ENCODE measurements at regions not wholly inside any gene's neighbourhood (a gene's known extent, or its start where the extent isn't known, plus 50 kb on each side); places are given as distances from the start of the nearest gene placed in this dataset.
"Not testable (repeated sequence)": the region's sequence is repeated elsewhere in the genome, so short reads cannot be mapped to it uniquely, and the experiment has no call there.

DNA sequence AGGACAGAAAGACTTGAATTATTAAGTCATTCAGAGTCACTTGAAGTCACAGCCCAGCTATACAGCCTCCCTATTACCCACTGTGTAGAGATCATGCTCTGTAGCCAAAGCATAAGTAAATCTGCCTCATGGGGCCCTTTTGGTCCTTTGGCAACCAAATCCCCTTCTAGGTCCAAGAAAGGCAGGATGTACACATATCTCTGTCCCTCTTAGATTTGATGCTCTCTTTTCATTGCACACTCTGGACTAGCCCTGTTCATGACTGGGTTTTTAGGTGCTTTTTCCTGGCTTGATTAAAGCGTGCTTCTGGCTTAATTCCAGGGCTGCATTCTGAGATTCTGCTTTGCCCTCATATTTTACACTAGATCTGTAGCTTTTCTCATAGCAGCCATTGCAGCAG, 296.8 kb downstream of the TENT5A start:
- no peak for DNase-seq

DNA sequence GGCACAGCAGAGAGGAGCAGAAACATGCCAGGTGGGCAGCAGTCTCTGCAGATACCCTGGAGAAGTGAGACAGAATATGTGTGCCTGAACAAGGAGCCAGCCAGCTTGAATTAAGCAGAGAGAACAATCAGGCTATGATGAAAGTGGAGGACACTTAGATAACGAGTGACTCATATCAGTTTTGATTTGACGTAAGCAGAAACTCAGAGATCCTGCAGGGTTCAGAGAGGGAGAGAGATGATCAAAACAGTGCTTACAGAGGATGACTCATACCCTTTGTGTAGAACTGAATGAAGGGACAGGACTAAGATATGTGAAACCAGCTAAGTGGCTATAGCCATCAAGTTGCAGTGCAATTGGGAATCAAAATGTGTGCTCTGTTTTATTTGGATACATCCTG, 300.7 kb downstream of the TENT5A start:
- DNase-seq: no peak

DNA sequence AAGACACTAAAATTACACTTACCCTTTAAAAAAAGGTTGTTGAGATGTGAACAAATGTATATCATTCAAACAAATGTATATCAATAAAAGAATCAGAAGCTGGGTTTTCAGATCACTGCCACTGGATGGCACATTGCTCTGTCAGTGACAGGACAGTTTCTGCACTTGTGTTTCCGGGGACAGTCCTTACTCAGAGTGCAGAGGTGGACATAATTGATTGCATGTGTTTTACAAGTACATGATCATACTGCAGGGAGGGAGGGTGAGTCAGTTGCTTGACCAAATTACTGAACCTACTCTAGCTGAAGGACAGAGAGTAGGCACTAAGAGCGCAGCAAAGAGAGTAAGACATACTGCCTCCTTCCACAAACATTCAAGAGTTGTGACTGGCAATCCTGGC, 302.3 kb downstream of the TENT5A start:
- no peak for DNase-seq

DNA sequence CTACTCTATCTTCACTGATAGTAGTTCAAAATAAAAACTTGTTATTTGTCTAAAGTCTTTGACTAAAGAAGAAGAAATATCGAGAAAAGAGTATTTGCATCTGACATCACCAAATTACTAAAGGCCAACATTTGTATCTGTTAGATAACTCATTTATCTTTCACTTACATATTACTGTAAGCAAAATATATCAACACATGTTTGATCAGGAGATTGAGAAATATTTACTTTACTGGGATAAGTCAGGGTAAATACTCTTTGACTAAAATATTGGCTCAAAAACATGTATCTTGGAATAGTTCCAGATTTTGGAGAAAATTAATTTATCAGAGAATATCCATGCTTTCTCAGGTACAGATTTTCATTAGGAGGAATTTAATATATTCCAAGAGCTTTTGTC, 306.0 kb downstream of the TENT5A start:
- no peak for DNase-seq

DNA sequence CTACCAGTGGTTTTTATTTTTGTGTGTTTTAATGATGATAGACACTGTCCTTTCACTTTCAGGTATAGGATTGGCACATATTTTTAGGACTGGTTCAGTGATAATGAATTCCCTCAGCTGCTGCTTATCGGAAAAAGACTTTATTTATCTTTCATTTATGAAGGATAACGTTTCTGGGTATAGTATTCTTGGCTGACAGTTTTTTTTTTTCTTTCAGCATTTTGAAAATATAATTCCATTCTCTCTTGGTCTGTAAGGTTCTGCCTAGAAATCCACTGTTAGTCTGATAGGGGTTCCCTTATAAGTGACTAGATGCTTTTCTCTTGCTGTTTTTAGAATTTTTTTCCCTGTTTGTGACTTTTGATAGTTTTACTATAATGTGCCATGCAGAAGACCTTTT, 313.1 kb downstream of the TENT5A start:
- no peak for DNase-seq

DNA sequence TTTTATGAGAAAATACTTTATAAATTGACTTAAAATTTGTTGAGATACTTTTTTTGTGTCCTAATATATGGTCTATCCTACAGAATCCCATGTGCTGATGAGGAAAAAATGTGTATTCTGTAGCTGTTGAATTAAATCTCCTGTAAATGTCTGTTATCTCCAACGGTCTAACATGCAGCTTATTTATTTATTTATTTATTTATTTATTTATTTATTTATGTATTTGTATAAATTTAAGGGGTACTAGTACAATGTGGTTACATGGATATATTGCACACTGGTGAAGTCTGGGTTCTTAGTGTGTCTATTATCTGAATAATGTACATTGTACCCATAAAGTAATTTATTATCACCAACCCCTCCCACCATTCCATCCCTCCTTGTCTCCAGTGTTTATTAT, 315.5 kb downstream of the TENT5A start:
- no peak for DNase-seq

DNA sequence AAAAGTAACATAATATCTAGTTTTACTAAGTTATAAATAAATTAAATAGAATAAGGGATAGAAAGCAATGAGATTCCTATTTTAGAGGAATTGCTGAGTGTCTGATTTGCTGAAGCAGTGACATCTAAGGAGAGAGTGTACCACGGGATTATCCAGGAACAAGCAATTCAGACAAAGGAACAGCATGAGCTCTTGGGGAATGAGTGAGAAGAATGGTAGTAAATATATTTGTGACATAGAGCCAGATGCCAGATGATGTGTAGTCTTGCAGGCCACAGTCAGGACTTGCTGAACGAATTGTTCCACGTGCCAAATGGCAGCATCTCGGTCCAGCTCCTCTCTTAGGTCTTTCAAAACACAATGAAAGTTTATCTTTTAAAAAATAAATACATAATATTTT, 339.2 kb downstream of the TENT5A start:
- DNase-seq: no peak

DNA sequence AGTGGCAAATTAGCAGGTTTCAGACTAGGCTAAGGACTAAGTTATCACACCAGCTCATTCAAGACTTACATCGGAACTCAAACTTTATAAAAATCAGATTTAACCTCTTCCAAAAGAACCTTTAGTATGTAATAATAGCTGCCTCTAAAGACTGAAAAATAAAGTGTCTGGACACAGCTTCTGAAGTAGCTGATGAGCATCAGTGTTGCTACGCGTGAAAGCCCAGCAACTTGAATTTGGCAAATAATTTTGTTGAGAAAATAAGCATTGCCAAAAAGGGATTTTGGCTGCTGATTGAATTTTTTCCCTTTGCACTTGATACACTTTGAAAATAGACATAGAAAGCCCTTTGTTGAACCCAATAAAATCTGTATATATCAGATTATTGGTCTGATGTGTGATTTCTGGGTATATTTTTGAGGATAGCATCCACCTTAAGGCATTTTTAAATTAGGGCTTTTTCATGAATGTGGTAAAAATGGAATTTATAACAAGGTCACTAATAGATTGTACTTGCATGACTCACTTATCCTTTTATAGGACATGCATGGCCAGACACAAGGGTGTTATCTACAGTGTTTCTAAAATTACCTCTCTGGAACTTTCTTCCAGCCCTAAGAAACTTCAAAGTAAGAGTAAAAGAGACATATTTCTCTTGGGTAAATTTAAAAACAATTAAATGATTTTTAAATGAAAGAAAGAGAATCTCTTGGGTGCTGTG, 350.4 kb downstream of the TENT5A start:
- DNase-seq: no peak

DNA sequence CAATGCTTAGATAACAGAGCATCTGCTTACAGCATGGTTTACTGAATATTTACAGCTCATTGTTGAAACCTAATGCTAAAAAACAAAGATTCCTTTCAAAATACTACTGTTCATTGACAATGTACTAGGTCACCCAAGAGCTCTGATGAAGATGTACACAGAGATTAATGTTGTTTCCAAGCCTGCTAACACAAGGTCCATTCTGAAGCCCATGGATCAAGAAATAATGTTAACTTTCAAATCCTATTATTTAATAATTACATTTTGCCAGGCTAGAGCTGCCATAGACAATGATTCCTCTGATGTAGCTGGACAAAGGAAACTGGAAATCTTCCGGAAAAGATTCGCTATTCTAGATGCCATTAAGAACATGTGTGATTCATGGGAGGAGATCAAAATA, 355.6 kb downstream of the TENT5A start:
- DNase-seq: no peak

DNA sequence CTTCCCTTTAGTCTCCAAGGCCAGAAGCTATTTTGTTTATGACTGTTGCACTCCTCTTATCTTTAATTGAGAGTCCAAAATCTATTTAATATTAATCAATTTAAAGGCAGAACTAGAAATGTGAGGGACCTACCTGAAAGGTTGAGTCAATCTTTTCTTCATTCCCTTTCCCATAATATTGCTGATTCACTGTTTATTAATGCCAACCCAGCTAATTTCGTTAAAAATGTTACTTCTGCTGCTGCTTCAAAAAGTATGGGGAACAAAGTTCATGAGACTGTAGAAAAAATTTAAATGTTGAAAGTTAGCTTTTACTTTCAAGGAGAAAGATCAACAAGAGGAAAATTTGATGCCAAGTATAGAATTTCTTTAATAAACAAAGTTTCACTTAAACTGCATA, 365.3 kb downstream of the TENT5A start:
- no peak for DNase-seq

DNA sequence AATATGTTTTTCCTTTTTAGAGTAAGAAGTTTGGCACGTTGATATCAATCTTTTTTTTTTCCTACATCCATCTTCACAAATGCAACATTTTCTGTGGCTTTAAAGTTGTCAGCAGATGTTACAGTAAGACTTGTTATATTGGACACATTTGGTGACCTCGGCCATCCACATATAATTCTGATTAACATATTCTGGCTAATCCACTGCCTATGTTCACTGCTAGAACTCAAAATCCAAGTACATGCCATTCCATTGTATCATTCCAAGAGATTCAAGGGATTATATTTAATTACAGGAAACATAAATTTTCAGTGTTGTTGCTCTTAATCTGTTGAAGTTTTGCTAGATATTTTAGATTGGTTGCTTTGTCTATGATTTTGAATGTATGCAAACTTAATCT, 367.6 kb downstream of the TENT5A start:
- DNase-seq: no peak

DNA sequence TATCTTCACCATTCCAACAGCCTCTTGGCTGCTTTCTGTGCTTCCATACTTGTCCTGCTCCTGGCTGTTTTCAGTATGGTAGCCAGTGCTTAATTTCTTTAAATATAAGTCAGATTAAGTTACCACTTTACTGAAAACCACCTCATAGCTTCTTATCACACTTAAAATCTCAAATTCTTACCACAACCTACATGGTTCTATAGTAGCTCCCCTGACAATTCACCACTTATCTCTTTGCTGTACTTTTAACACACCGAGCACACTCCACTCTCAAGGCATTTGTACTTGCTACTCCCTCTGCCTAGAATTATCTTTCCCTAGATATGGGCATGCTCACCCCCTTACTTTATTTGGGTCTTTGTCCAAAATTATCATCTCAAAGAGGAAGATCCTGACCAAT, 369.0 kb downstream of the TENT5A start:
- no peak for DNase-seq

DNA sequence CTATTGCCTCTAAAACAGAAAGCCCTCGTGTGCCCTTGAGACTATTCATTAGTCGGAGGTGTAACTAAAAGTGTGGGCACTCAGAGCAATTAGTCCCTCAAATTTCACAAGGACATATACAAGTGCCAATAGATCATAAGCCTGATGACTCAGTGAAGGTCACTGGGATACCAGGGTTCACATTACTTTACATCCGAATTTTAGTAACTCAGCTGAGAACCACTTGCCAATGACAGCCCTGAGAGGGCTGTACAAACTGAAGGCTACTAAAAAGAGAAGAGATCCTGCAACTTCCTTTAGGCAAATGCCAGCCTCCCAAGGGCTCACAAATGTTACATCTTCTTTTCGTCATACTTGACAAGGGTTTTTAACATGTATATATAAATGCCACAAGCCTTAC, 369.6 kb downstream of the TENT5A start:
- DNase-seq: no peak

DNA sequence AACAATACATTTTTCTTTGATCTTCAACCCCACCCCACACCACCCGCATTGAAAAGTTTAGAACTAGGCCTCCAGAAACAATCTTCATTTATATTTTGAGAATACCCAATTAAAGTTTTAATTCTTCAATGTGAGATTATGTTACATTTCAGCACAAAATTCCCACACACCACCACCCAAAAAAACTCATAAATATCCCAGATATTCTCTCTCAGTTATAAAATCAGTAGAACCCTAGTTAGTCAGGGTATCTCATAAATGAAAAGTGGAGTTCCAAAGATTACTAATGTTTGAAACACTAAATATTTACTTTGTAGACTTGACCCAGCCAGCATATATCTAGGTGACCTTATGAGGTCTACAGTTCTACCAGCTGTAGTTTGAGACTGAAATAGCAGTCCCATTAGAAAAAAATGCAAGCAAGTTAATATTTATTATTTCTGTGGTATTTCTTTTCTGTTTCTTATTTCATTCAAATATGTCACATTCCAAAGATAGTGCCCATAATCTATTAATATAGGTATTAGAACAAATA, 371.0 kb downstream of the TENT5A start:
- DNase-seq: no peak

DNA sequence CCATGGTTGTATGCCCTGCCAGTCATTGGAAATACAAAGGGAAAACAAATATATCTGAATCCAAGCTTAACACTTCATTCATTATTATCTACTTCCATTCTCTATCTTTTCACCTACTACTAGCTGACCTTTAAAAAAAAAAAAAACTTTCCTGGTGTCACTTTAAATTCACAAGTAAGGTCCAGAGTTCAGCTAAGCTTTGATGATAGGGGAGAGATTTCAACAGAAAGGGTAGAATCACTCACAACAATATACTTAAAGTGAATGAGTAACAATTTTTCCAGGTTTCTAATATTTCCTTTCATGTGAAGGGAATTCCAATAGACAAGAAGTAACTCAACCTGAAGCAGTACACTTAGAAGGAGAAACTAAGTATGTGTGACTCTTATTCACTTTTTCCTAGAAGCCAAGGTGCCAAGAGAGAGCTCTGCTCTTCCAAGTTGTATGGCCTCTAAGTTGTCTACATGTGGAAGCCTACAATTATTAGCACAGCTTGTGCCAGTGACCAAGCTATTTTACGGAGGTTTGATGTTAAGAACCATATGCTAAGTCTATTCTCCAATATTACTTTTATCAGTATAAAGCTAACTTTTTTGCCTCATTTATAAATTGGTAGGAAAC, 371.7 kb downstream of the TENT5A start:
- DNase-seq: no peak

DNA sequence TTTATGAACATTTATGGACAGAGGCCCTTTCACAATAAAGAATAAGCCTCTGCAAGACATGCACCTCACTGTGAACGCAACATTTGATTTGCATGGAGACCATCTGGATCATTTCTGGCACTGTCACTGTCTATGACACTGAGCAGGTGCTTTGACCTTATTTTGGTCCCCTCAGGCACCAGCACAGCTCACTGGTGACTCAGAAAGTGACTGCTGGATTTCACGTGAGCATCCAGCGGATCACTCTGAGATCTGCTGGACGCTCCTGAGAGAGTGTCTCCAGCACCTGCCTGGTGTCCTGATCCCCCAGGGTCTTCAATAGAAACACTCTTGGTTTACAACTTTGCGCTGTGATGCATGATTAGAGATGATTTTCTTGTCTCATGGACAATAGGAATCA, 375.7 kb downstream of the TENT5A start:
- DNase-seq: no peak

DNA sequence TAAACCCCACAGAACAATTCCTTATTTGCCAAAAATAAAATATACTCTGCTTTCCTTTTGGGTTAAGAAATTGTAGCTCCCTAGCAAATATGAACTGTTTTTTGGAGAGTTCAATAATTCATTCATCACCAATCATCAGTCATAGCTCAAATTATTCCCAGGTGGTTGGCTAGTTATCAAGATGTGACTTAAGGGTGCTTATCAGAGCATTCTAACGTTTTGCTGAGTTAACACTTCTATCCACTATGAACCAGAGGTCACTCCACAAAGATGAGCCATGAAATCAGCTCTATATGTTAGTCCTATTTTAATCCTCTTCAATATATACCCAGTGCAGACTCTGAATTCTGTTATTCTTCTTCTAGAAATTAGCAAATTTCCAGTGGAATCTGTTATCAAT, 379.1 kb downstream of the TENT5A start:
- DNase-seq: no peak

DNA sequence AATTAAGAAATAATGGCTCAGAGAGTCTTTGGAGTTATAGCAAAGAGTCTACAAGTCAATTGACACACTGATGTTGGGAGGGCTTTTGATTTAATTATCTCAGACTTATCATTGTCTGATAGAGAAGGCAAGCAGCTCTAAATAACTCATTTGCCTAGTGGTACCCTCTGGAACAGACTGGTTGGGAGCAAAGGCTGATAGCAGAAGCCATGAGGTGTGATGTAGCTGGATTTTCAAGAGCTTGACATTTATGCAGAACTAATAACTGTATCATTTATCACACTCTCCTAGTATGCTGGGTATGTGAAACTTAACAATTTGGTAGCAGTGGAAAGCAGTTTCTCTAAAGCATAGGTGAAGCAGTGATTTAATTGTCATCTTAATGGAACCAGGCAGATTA, 380.6 kb downstream of the TENT5A start:
- no peak for DNase-seq

DNA sequence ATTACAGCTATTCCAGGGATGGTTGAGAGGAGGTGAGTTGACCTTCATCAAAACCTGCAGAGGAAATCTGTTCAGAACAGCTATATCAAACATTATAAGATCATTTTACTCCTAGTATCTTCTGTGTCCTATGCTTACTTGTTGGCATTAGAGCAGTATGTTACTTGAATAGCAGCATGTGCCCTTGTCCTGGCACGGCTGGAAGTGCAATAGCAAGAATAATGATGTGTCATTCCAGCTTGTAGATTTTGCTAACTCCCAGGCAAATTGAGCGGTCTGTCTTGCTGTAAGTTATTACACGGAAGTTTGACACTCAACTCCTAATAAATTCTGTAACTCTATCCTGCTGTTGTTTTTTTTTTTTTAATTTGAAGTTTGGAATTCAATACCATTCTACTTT, 385.5 kb downstream of the TENT5A start:
- no peak for DNase-seq

DNA sequence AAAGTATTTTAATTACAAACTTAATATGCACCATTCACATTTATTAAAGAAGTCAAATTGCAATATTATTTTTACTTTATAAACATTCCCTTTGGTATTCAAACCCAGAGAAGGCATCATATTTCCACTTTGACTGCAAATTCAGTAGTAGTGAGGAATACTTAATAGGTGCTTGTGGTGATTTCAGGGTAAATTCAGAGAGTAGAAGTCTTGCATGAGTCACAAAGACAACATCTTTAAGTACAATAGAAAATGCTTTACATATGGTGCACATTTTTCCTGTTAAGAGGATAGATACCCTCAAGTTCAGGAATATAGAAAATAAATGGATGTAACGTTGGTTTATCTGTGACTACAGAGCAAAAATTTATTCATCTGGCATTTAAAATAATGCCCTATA, 390.2 kb downstream of the TENT5A start:
- DNase-seq: no peak

DNA sequence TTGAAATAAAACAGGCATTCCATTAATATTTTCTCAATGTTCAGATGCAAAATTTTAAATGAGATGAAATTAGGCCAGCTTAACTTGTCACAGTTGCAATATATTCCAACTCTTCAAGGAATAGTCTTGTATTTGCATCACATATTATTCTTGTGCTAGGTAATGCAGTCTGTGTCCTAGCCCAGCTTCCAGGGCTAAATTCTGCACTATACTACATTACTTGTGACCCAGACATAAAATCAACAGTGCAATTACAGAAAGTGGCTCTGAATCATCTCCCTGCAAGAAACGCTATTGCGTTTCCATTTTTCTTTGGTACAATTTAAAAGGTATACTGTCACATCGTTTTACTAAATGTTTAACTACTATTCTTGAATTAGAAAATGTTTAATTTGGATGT, 399.2 kb downstream of the TENT5A start:
- DNase-seq: no peak

DNA sequence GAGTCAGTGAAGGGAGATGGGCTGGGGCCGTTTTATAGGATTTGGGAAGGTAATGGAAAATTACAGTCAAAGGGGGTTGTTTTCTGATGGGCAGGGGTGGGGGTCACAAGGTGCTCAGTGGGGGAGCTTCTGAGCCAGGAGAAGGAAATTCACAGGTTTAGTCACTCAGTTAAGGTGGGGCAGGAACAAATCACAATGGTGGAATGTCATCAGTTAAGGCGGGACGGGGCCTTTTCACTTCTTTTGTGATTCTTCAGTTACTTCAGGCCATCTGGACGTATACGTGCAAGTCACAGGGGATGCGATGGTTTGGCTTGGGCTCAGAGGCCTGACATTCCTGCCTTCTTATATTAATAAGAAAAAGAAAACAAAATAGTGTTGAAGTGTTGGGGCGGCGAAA, 408.5 kb downstream of the TENT5A start:
- not testable (repeated sequence) for DNase-seq

DNA sequence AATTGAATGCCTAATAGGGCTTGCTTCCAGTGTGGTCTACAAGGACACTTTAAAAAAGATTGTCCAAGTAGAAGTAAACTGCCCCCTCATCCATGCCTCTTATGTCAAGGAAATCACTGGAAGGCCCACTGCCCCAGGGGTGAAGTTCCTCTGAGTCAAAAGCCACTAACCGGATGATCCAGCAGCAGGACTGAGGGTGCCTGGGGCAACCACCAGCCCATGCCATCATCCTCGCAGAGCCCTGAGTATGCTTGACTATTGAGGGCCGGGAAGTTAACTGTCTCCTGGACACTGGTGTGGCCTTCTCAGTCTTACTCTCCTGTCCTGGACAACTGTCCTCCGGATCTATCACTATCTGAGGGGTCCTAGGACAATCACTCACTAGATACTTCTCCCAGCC, 411.5 kb downstream of the TENT5A start:
- DNase-seq: no peak

DNA sequence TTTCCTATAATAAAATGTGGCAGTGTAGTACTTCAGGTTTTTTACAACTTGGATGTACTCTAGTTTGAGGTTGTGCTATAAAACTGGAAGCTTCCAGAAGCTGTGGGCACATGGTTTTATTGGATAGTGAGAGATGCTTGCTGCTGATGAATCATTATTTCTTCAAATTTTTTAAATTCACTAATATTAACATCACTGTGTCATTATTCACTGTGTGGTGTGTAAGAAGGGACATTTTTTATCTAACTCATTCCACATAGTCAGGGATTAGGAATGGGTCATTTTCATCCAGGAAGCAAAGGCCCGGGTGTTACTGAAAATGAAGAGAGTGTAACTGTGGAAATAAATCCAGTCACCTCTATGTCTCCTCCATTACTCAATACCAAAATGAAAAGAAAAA, 421.0 kb downstream of the TENT5A start:
- no peak for DNase-seq

DNA sequence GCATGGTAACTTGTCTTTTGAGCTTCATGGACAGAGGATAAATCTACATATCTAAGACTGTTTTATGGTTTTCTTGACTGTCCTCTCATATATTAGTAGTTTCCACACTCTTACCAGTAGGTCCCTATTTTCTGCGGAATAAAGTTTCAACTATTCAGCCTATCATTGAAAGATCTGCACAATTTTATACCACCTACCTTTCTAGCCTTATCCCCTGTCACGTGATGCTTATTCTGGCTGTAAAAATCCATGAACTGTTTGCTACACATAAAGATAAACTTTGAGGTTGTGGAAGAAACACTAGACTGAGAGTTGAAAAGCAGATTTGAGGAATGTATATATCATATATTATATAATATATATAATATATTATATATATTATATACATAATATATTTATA, 423.8 kb downstream of the TENT5A start:
- no peak for DNase-seq
